BJ (cell line): ENCODE measurements at regions not wholly inside any gene's neighbourhood (a gene's known extent, or its start where the extent isn't known, plus 50 kb on each side); places are given as distances from the start of the nearest gene placed in this dataset.

Experiments
- CTCF ChIA-PET: fragments of 350-600 bp; formaldehyde crosslinking; extraction: SDS; loops from one replicate; lab custom pipeline; 2021; ENCODE audit warnings: antibody characterized with exemption, inconsistent platforms; lab: Yijun Ruan, JAX
- POLR2A ChIA-PET: fragments of 300-600 bp; sonication (Branson Sonifier 250); formaldehyde crosslinking; extraction: SDS; loops from one replicate; lab custom pipeline; 2021; ENCODE audit warnings: antibody characterized with exemption; lab: Charles Lee
- DNase-seq: peaks from one replicate; pipeline ENCODE4 v3.0.0-alpha.2; 2011; ENCODE audit warnings: low read depth
- H3K27me3 ChIP-seq: 2 replicates; pipeline ENCODE4 v1.6.0; 2011; ENCODE audit warnings: low read length; ENCODE audit not compliant: control insufficient read depth, insufficient read depth
- H3K36me3 ChIP-seq: 2 replicates; pipeline ENCODE4 v1.5.1; 2011; ENCODE audit warnings: low read length; ENCODE audit not compliant: control insufficient read depth, insufficient read depth
- H3K4me3 ChIP-seq: 2 replicates; pipeline ENCODE4 v1.5.1; 2011; ENCODE audit warnings: low read depth, mild to moderate bottlenecking, control low read depth, low read length
- TF ChIP-seq, protein P1 (sequence below): IDR thresholded peaks from 2 replicates; pipeline ENCODE4 v1.5.1; 2011; ENCODE audit warnings: low read depth, mild to moderate bottlenecking, control low read depth, inconsistent platforms, low read length, moderate library complexity; ENCODE audit not compliant: insufficient read depth

DNA sequence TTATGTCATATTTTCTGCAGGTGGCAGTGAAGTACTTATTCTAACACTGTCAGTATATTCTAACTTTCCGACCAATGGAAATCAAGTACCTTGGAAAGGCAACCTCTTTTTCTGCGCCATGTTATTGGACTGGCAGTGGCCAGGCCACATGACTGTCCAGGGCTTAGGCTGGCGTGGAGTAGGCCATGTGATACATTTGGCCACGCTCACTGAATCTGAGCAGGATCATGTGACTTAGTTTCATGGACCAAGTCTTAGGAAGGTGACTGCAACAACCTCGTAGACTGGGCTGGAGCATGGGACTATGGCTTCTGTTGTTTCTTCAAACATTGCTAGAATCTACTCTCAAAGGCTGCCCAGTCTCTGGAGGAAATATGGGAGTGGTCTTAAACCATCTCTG lies 60.4 kb upstream of the HAAO start:
- ChIA-PET POLR2A (no interaction called here), CTCF (no interaction called here)
- Histone ChIP-seq H3K4me3 (no peak overlapping the region), H3K36me3 (no peaks in the 10 kb centered on the region), H3K27me3 (no peaks in the 10 kb centered on the region)
- no peak for DNase-seq
- TF ChIP-seq, protein P1, sequence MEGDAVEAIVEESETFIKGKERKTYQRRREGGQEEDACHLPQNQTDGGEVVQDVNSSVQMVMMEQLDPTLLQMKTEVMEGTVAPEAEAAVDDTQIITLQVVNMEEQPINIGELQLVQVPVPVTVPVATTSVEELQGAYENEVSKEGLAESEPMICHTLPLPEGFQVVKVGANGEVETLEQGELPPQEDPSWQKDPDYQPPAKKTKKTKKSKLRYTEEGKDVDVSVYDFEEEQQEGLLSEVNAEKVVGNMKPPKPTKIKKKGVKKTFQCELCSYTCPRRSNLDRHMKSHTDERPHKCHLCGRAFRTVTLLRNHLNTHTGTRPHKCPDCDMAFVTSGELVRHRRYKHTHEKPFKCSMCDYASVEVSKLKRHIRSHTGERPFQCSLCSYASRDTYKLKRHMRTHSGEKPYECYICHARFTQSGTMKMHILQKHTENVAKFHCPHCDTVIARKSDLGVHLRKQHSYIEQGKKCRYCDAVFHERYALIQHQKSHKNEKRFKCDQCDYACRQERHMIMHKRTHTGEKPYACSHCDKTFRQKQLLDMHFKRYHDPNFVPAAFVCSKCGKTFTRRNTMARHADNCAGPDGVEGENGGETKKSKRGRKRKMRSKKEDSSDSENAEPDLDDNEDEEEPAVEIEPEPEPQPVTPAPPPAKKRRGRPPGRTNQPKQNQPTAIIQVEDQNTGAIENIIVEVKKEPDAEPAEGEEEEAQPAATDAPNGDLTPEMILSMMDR: no peak

DNA sequence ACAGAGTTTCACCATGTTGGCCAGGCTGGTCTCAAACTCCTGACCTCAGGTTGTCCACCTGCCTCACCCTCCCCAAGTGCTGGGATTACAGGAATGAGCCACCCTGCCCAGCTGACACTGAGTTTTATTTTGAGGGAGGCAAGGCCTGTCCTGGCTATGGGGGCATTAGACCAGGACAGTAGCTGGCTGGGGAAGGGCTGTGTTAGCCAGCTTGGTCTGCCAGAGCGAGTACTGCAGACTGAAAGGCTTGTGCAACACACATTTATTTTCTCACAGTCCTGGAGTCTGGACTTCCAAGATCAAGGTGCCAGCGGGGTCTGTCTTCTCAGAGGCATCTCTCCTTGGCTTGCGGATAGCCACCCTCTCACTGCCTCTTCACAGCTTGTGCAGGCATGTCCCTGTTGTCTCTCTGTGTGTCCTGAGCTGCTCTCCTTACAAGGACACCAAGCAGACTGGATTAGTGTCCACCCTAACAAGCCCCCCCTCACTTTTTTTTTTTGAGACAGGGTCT lies 59.4 kb upstream of the HAAO start:
- ChIA-PET CTCF (interaction anchor here (0.6 to 1.6 kb wide), 4 partner anchors 22 to 680 kb away, joined by 3 to 5 read pairs (median 4); no protein-coding TSS in a partner anchor), POLR2A (no interaction called here)
- TF ChIP-seq, protein P1: no peak
- DNase-seq: no peak
- H3K4me3 ChIP-seq: no peak overlapping the region
- no peaks in the 10 kb centered on the region for H3K36me3 ChIP-seq
- no peaks in the 10 kb centered on the region for H3K27me3 ChIP-seq

DNA sequence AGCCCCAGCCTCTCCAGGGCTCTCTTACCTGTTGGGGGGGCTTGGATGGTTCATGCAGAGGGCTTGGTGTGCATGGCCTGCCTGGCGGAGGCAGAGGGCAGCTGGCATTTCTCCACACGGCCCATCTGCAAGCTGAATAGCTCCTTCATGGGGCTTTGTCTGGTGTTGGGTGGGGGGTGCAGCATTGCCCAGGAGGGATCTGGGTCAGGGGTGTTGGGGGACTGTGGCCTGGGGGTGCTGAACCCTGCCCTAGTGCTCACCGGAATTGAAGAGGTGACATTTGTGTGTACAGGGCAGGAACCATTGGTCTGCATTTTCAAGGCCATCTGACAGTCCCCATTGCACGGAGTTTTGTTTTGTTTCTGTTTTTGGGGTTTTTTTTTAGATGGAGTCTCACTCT lies 58.8 kb upstream of the HAAO start:
- DNase-seq: no peak
- TF ChIP-seq, protein P1: no peak
- H3K27me3 ChIP-seq: no peaks in the 10 kb centered on the region
- H3K4me3 ChIP-seq: no peak overlapping the region
- POLR2A ChIA-PET: interaction anchor here (0.5 kb wide), 1 partner anchor 12 kb away, joined by 3 read pairs; no protein-coding TSS in a partner anchor
- H3K36me3 ChIP-seq: no peaks in the 10 kb centered on the region
- CTCF ChIA-PET: interaction anchor here (0.6 to 1.6 kb wide), 4 partner anchors 10 to 680 kb away, joined by 3 to 5 read pairs (median 4); no protein-coding TSS in a partner anchor

DNA sequence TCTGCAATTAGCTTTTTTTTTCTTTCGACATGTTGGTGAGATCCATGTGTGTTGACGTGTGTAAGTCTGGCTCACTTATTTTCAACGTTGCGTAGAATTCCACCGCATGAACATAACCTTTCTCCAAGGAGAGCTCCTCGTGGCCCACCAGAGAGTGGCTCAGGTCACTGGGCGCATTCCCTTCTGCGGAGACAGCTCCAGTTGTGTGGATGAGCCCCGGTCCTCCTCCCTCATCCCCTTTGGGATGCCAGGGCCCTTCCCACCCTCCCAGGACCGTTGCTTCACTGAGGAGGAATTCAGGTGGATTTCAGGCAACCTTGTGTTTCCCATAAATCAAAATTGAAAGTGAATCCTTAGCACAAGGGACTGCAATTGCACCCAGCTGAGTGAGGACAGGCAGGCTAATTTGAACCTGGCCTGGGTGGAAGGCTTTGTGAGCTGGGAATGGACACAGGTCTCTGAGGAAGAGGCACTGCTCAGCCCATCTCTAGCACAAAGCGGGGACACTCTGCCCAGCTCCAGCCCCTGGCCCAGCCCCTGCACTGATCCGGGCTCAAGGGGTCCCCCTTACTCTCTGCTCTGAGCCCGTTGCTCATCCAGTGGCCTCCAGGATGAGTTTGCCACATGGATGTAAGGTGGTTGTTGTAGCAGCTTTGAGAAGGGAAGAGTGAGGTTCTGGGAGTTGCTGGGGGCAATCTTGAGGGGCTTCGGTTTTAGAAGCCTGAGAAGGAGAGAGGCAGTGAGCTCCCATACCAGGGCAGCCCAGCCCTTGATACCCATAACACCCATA lies 57.8 kb upstream of the HAAO start:
- TF ChIP-seq, protein P1: no peak
- ChIA-PET CTCF (interaction anchor here (1.0 to 2.0 kb wide), 6 partner anchors 9 to 95 kb away, joined by 3 to 21 read pairs (median 6); no protein-coding TSS in a partner anchor), POLR2A (no interaction called here)
- no peak overlapping the region for H3K4me3 ChIP-seq
- H3K36me3 ChIP-seq: no peaks in the 10 kb centered on the region
- no peak for DNase-seq
- no peaks in the 10 kb centered on the region for H3K27me3 ChIP-seq

DNA sequence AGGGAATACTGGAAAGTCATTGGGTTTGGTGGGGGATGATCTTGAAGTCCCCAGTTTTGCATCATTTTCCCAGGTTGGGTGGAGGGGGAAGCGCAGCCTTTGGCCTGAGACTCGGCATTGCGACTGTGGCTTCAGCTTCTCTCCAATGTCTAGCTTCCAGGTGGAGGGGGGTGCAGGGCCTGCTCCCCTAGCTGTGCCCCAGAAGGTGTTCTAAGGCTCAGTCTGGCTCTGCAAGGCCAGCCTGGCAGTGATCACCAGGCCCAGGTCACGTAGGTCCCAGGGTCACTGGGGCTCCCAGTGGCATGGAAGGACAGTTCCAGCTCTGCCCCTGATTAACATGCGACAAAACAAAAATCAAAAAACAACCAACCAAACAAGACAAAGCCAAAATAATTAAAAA lies 56.9 kb upstream of the HAAO start:
- DNase-seq: no peak
- POLR2A ChIA-PET: no interaction called here
- CTCF ChIA-PET: interaction anchor here (1.2 to 2.0 kb wide), 5 partner anchors 10 to 692 kb away, joined by 3 to 21 read pairs (median 7); no protein-coding TSS in a partner anchor
- TF ChIP-seq, protein P1: no peak
- Histone ChIP-seq H3K27me3 (no peaks in the 10 kb centered on the region), H3K4me3 (no peak overlapping the region), H3K36me3 (no peaks in the 10 kb centered on the region)
